ENCODE measurements at regions not wholly inside any gene's neighbourhood (a gene's known extent, or its start where the extent isn't known, plus 50 kb on each side); places are given as distances from the start of the nearest gene placed in this dataset.

- H3K9me3 ChIP-seq: no peaks in the 10 kb centered on the region
- no peaks in the 10 kb centered on the region for H3K27me3 ChIP-seq (replicated peaks; ENCODE audit: insufficient read depth)
- no peak overlapping the region for H3K27ac ChIP-seq
- WGBS: 92% methylated on average over 5 of the region's 5 CpGs
- TF ChIP-seq POLR2A (IDR thresholded peaks at IDR 0.05) (no peak), POLR2AphosphoS5 (IDR thresholded peaks at IDR 0.05) (no peak)
- TF ChIP-seq, protein P1, sequence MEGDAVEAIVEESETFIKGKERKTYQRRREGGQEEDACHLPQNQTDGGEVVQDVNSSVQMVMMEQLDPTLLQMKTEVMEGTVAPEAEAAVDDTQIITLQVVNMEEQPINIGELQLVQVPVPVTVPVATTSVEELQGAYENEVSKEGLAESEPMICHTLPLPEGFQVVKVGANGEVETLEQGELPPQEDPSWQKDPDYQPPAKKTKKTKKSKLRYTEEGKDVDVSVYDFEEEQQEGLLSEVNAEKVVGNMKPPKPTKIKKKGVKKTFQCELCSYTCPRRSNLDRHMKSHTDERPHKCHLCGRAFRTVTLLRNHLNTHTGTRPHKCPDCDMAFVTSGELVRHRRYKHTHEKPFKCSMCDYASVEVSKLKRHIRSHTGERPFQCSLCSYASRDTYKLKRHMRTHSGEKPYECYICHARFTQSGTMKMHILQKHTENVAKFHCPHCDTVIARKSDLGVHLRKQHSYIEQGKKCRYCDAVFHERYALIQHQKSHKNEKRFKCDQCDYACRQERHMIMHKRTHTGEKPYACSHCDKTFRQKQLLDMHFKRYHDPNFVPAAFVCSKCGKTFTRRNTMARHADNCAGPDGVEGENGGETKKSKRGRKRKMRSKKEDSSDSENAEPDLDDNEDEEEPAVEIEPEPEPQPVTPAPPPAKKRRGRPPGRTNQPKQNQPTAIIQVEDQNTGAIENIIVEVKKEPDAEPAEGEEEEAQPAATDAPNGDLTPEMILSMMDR (IDR thresholded peaks at IDR 0.05): no peak
- H3K4me3 ChIP-seq: no peak overlapping the region
- intact Hi-C loops (cut with DNase I): no loop called here
- DNase-seq (ENCODE audit: low spot score): no peak
- no peaks in the 10 kb centered on the region for H3K36me3 ChIP-seq
- H3K4me1 ChIP-seq (replicated peaks): no peaks in the 10 kb centered on the region
Measured at GRCh38 chr13:75021151-75021550, 460.8 kb downstream of the TBC1D4 start.

DNA sequence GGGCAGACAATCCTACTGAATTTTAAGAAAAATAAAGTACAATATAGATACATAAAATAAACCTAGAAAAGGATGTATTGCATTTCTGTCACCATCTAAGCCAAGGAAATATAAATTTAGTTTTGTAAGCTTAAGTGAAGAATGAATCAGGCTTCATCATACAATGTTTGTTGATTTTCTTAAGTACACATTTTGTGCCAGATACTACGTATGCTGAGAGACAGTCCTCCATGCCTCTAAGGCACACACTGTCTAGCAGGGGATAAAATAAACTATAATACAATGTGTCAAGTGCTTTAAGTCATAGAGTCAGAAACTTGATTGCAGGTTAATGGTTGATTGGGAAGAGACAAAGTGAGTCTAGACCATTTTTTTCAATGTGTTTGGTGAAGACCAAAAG, 465.7 kb downstream of the TBC1D4 start:
- Histone ChIP-seq H3K4me1 (replicated peaks) (no peaks in the 10 kb centered on the region), H3K9me3 (no peaks in the 10 kb centered on the region), H3K27me3 (replicated peaks; ENCODE audit: insufficient read depth) (no peaks in the 10 kb centered on the region), H3K36me3 (no peaks in the 10 kb centered on the region), H3K4me3 (no peak overlapping the region), H3K27ac (no peak overlapping the region)
- TF ChIP-seq POLR2AphosphoS5 (IDR thresholded peaks at IDR 0.05): no peak
- TF ChIP-seq POLR2A (IDR thresholded peaks at IDR 0.05): no peak
- TF ChIP-seq, protein P1 (IDR thresholded peaks at IDR 0.05): no peak
- intact Hi-C loops (cut with DNase I): no loop called here
- WGBS: 24% methylated on average over 1 of the region's 1 CpG
- DNase-seq (ENCODE audit: low spot score): no peak

DNA sequence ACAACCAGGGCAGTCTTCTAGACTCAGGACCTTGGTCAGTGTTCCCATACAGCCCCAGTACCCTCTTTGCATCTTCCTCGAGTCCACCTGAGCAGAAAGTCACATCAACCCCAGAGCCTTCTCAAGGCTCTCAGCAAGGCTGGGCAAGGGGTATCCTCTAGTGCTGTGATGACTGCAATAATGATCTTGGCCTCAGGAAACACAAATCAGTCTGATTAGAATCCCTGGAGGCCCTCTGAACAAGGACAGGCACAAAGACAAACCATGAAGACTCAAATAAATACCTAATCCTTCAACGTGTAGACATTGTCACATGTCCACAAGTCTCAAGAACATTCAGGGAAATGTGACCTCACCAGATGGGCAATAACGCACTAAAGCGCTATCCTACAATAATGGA, 468.2 kb downstream of the TBC1D4 start:
- H3K4me3 ChIP-seq: no peak overlapping the region
- no peaks in the 10 kb centered on the region for H3K36me3 ChIP-seq
- no peaks in the 10 kb centered on the region for H3K27me3 ChIP-seq (replicated peaks; ENCODE audit: insufficient read depth)
- intact Hi-C loops (cut with DNase I): no loop called here
- no peak for DNase-seq (ENCODE audit: low spot score)
- H3K27ac ChIP-seq: no peak overlapping the region
- 89% methylated on average over 4 of the region's 4 CpGs for WGBS
- H3K9me3 ChIP-seq: no peaks in the 10 kb centered on the region
- TF ChIP-seq POLR2A (IDR thresholded peaks at IDR 0.05) (no peak), POLR2AphosphoS5 (IDR thresholded peaks at IDR 0.05) (no peak)
- TF ChIP-seq, protein P1 (IDR thresholded peaks at IDR 0.05): no peak
- no peaks in the 10 kb centered on the region for H3K4me1 ChIP-seq (replicated peaks)

GRCh38 chr13:75010941-75011340, 471.0 kb downstream of the TBC1D4 start:
- Histone ChIP-seq H3K4me1 (replicated peaks) (no peaks in the 10 kb centered on the region), H3K27ac (no peak overlapping the region), H3K9me3 (no peaks in the 10 kb centered on the region), H3K4me3 (no peak overlapping the region), H3K36me3 (no peaks in the 10 kb centered on the region), H3K27me3 (replicated peaks; ENCODE audit: insufficient read depth) (no peaks in the 10 kb centered on the region)
- no peak for DNase-seq (ENCODE audit: low spot score)
- WGBS: 94% methylated on average over 4 of the region's 4 CpGs
- intact Hi-C loops (cut with DNase I): no loop called here
- TF ChIP-seq, protein P1 (IDR thresholded peaks at IDR 0.05): no peak
- TF ChIP-seq POLR2AphosphoS5 (IDR thresholded peaks at IDR 0.05): no peak
- no peak for TF ChIP-seq POLR2A (IDR thresholded peaks at IDR 0.05)

DNA sequence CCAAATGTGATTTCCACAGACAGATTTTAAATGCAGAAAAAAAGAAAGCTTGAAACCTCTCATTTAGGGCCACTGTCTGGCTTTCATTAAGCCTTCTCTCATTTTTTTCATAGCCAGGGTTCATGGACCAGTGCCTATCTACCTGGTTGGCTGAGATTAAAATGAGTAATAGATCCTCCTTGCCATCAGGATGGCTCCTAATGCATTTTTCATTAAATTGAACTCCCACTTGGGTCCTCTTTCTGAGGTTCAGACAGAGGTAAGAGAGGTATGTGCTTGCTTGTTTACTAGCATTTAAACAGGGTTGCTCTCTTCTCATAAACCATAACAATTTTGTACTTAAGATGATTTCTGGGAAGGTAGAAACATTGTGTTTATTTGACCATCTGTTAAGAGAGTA, 473.0 kb downstream of the TBC1D4 start:
- TF ChIP-seq POLR2A (IDR thresholded peaks at IDR 0.05) (no peak), POLR2AphosphoS5 (IDR thresholded peaks at IDR 0.05) (no peak)
- TF ChIP-seq, protein P1 (IDR thresholded peaks at IDR 0.05): no peak
- no peaks in the 10 kb centered on the region for H3K36me3 ChIP-seq
- intact Hi-C loops (cut with DNase I): no loop called here

More for the DNA sequence above, 473.0 kb downstream of the TBC1D4 start:
- Histone ChIP-seq H3K4me1 (replicated peaks) (no peaks in the 10 kb centered on the region), H3K4me3 (no peak overlapping the region), H3K27me3 (replicated peaks; ENCODE audit: insufficient read depth) (no peaks in the 10 kb centered on the region), H3K27ac (no peak overlapping the region), H3K9me3 (no peaks in the 10 kb centered on the region)
- no peak for DNase-seq (ENCODE audit: low spot score)
